AG04450 (cell line): ENCODE measurements at regions not wholly inside any gene's neighbourhood (a gene's known extent, or its start where the extent isn't known, plus 50 kb on each side); places are given as distances from the start of the nearest gene placed in this dataset.

Experiments used
- CTCF ChIA-PET: fragments of 300-600, 350-600 bp; formaldehyde crosslinking; extraction: SDS; loops from one replicate; lab custom pipeline; 2022; ENCODE audit warnings: antibody characterized with exemption, inconsistent platforms; lab: Charles Lee
- POLR2A ChIA-PET: fragments of 350-600 bp; formaldehyde crosslinking; extraction: SDS; loops from one replicate; lab custom pipeline; 2021; ENCODE audit warnings: antibody characterized with exemption, inconsistent platforms; lab: Yijun Ruan, JAX
- DNase-seq: peaks from one replicate; pipeline ENCODE4 v3.0.0-alpha.2; 2011; ENCODE audit warnings: low read depth, low spot score
- H3K27ac ChIP-seq: one replicate; pipeline ENCODE4 v1.5.1; 2012; ENCODE audit warnings: low read depth, low read length, control low read depth
- H3K27me3 ChIP-seq: one replicate; pipeline ENCODE4 v1.6.0; 2012; ENCODE audit warnings: low read length; ENCODE audit not compliant: control insufficient read depth, insufficient read depth
- H3K4me3 ChIP-seq: 2 replicates; pipeline ENCODE4 v1.5.1; 2011; ENCODE audit warnings: mild to moderate bottlenecking, low read depth, low read length, control low read depth
- H3K9me3 ChIP-seq: 2 replicates; pipeline ENCODE4 v1.5.1; 2012; ENCODE audit warnings: low read length; ENCODE audit not compliant: control insufficient read depth, insufficient read depth
- CTCF ChIP-seq: IDR thresholded peaks from 2 replicates; pipeline ENCODE4 v1.5.1; 2011; ENCODE audit warnings: low read depth, low read length, control low read depth, inconsistent platforms

- Histone ChIP-seq H3K9me3 (no peaks in the 10 kb centered on the region), H3K4me3 (peak overlapping the region; percentile 35), H3K27ac (peak overlapping the region; percentile 33), H3K27me3 (no peaks in the 10 kb centered on the region)
- DNase-seq = peak; percentile 45
- POLR2A ChIA-PET = no interaction called here
- CTCF ChIA-PET = interaction anchor here (0.5 kb wide), 2 partner anchors 87 to 90 kb away, joined by 6 to 12 read pairs; no protein-coding TSS in a partner anchor
- no peak for TF ChIP-seq CTCF
Measured at GRCh38 chr13:44273991-44274770, 99.4 kb upstream of the SERP2 start.

- peak overlapping the region; percentile 34 for H3K27ac ChIP-seq
- ChIA-PET CTCF (interaction anchor here (0.5 kb wide), 1 partner anchor 86 kb away, joined by 12 read pairs; no protein-coding TSS in a partner anchor), POLR2A (no interaction called here)
- H3K4me3 ChIP-seq = no peak overlapping the region; the same call in 1 of the 2 replicates
- H3K27me3 ChIP-seq = no peaks in the 10 kb centered on the region
- no peak for DNase-seq
- TF ChIP-seq CTCF = no peak
- no peaks in the 10 kb centered on the region for H3K9me3 ChIP-seq
Measured at GRCh38 chr13:44274771-44275205, 98.8 kb upstream of the SERP2 start.

DNA sequence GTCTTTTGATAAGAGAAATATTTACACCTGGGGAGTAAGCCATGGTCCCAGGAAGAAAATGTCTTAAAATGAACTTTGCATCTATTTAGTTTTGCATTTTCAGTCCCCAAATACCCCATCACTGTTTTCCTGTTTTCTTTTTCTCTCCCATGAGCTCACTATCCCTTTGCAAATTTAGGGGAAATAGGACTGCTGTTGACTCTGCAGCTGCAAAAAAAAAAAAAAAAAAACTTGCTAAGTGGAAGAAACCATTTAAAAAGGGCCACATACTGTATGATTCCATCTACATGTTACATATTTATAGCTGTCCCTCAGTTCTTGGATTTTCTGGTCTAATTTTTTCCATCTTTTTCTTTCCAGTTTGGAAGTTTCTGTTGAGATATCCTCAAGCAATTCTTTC is 98.2 kb upstream of the SERP2 start:
- no peak overlapping the region for H3K27ac ChIP-seq
- no peaks in the 10 kb centered on the region for H3K9me3 ChIP-seq
- no peak overlapping the region for H3K4me3 ChIP-seq
- no peak for TF ChIP-seq CTCF
- ChIA-PET POLR2A (no interaction called here), CTCF (no interaction called here)
- H3K27me3 ChIP-seq = no peaks in the 10 kb centered on the region
- no peak for DNase-seq

DNA sequence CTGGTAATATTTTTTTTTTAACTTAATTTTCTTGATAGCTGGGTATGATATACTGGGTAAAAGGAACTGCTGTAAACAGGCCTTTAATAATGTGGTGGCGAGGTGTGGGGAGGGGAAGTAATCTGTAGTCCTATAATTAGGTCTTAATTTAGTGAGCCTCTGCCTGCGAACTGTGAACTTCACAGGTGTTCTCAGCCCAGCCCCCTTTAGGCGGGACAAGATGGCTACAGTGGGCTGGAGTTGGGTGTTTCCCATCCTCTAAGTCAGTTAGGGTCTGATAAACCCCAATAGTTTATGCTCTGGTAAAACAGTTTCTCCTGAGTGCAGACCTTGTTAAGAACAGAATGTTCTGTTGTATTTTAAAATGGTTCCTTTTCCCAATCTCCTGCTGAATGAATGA is 97.6 kb upstream of the SERP2 start:
- TF ChIP-seq CTCF = no peak

DNA sequence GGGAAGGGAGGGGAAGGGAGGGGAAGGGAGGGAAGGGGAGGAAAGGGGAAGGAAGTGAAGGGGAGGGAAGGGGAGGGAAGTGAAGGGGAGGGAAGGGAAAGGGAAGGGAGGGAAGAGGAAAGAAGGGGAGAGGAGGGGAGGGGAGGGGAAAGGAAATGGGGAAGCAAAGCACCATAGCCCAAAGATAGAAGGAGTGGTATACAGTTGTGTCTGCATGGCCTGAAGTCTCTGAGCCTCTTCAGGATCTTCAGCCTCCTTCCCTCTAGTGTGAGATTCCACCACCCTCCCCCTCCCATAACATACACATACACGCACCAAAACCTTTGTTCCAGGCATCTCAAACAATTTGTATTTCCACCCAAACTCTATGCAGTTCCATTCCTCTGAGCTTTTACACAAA is 96.2 kb upstream of the SERP2 start:
- TF ChIP-seq CTCF = no peak
- POLR2A ChIA-PET = no interaction called here
- no peak for DNase-seq
- CTCF ChIA-PET = no interaction called here
- no peaks in the 10 kb centered on the region for H3K27me3 ChIP-seq
- no peak overlapping the region for H3K27ac ChIP-seq
- no peak overlapping the region for H3K4me3 ChIP-seq
- H3K9me3 ChIP-seq = no peaks in the 10 kb centered on the region

More for the DNA sequence above, 97.6 kb upstream of the SERP2 start:
- ChIA-PET CTCF (no interaction called here), POLR2A (no interaction called here)
- Histone ChIP-seq H3K27ac (no peak overlapping the region), H3K4me3 (no peak overlapping the region), H3K9me3 (no peaks in the 10 kb centered on the region), H3K27me3 (no peaks in the 10 kb centered on the region)
- no peak for DNase-seq
